Gastrocnemius medialis (tissue), 4 donors: ENCODE measurements at regions not wholly inside any gene's neighbourhood (a gene's known extent, or its start where the extent isn't known, plus 50 kb on each side); places are given as distances from the start of the nearest gene placed in this dataset.

Experiments
- ATAC-seq, 2 donors: fragments of 150-250 bp; one replicate each; pipeline ENCODE4 v1.9.1; 2016
- DNase-seq, 2 donors: peaks; one replicate each; pipeline ENCODE4 v3.0.0-alpha.2; 2019
- H3K27ac ChIP-seq, 4 donors: fragments of 200-600 bp; sonication (generic); 1 replicate in 1 of 4; 2 replicates in 3 of 4; pipeline ENCODE4 v1.5.1; 2016 to 2018; ENCODE audit warnings: mild to moderate bottlenecking in 2 of 4, moderate library complexity in 1 of 4
- H3K27me3 ChIP-seq, 3 donors: fragments of 200-600 bp; sonication (generic) in 2 of 3; 1 replicate in 1 of 3; 2 replicates in 2 of 3; pipeline versions ENCODE4 v1.5.1 to v1.6.0; 2016 to 2019; ENCODE audit warnings: mild to moderate bottlenecking in 1 of 3, moderate library complexity in 1 of 3
- H3K36me3 ChIP-seq, 2 donors: fragments of 200-600 bp; sonication (generic) in 1 of 2; one replicate each; pipeline ENCODE4 v1.5.1; 2017 to 2018
- H3K4me1 ChIP-seq, 2 donors: fragments of 200-600 bp; sonication (generic) in 1 of 2; one replicate each; pipeline ENCODE4 v1.5.1; 2016 to 2017; ENCODE audit warnings: mild to moderate bottlenecking in 2 of 2
- H3K4me3 ChIP-seq, 4 donors: fragments of 200-600 bp; sonication (generic) in 3 of 4; 1 replicate in 1 of 4; 2 replicates in 3 of 4; pipeline ENCODE4 v1.5.1; 2016 to 2019; ENCODE audit warnings: mild to moderate bottlenecking in 2 of 4
- H3K9me3 ChIP-seq, 3 donors: fragments of 200-600 bp; sonication (generic) in 2 of 3; 1 replicate in 1 of 3; 2 replicates in 2 of 3; pipeline ENCODE4 v1.5.1; 2016 to 2019
- POLR2A ChIP-seq, 2 donors: fragments of 450-650 bp; IDR thresholded peaks; one replicate each; pipeline ENCODE4 v1.6.1; 2017; ENCODE audit warnings: antibody characterized with exemption in 2 of 2, mild to moderate bottlenecking in 2 of 2, moderate library complexity in 2 of 2
- in situ Hi-C, 4 donors: fragments of 200-750 bp; cut with MboI; loops; one replicate each; pipeline versions ENCODE4 v1.15.0 to v1.8.0; 2017; ENCODE audit warnings: low sequenced_read_pairs in 4 of 4
- intact Hi-C: fragments of 100-400 bp; cut with DNase I; formaldehyde crosslinking; loops from one replicate; pipeline ENCODE4 v1.15.1; 2023; ENCODE audit warnings: low total_unique reads
- TF ChIP-seq, protein P1 (sequence below), 5 experiments: fragments of 450-650 bp in 3 of 5; fragments of 200-600 bp in 2 of 5; sonication (generic) in 2 of 5; IDR thresholded peaks in 4 of 5; conservative IDR thresholded peaks in 1 of 5; 1 replicate in 4 of 5; 2 replicates in 1 of 5; pipeline ENCODE4 v1.5.1; 2016 to 2019; ENCODE audit warnings: antibody characterized with exemption in 5 of 5, mild to moderate bottlenecking in 3 of 5, moderate library complexity in 3 of 5

DNA sequence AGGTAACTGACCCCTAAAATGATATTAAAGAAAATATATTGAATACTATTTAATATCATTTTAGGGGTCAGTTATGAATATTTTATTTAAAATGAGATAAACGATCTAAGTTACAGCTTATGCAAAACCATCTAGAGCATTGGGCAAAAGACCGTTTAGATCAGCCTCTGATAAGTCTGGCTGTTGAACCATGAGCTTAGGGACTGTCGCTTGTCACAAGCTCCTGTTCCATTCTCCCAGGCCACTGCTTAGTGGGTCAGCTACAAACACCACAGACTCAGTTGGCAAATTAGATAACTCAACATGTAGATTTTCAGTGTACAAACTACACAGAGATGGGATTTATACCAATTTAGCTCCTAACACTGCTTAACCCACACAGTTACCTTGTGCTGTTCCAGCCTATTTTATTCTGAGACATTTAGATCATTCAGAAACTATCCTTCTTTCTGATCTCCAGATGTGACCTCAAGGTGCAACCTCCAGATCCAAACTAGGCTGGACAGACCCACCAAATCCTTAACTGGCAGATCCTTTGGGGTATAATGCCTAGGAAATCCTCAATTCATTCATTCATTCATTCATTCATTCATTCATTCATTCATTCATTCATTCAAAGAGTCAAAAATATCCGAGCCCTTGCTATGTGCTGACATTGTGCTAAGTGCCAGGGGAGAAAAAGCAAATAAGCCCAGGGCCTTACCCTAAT is 82.8 kb downstream of the HRH4 start:
- in situ Hi-C loops = no loop called here
- Histone ChIP-seq H3K36me3 (no peaks in the 10 kb centered on the region), H3K27ac (no peak overlapping the region), H3K4me1 (no peaks in the 10 kb centered on the region), H3K27me3 (no peaks in the 10 kb centered on the region), H3K4me3 (no peak overlapping the region), H3K9me3 (no peaks in the 10 kb centered on the region)
- TF ChIP-seq, protein P1, sequence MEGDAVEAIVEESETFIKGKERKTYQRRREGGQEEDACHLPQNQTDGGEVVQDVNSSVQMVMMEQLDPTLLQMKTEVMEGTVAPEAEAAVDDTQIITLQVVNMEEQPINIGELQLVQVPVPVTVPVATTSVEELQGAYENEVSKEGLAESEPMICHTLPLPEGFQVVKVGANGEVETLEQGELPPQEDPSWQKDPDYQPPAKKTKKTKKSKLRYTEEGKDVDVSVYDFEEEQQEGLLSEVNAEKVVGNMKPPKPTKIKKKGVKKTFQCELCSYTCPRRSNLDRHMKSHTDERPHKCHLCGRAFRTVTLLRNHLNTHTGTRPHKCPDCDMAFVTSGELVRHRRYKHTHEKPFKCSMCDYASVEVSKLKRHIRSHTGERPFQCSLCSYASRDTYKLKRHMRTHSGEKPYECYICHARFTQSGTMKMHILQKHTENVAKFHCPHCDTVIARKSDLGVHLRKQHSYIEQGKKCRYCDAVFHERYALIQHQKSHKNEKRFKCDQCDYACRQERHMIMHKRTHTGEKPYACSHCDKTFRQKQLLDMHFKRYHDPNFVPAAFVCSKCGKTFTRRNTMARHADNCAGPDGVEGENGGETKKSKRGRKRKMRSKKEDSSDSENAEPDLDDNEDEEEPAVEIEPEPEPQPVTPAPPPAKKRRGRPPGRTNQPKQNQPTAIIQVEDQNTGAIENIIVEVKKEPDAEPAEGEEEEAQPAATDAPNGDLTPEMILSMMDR (IDR thresholded peaks at IDR 0.05 in 4 of 5, conservative IDR thresholded peaks at IDR 0.05 in 1 of 5) = no peak
- no peak for TF ChIP-seq POLR2A (IDR thresholded peaks at IDR 0.05)
- ATAC-seq (no peak), DNase-seq (no peak)
- intact Hi-C loops = loop anchor here (5.0 kb wide), 1 partner anchor 184 kb away; no protein-coding TSS in a partner anchor

DNA sequence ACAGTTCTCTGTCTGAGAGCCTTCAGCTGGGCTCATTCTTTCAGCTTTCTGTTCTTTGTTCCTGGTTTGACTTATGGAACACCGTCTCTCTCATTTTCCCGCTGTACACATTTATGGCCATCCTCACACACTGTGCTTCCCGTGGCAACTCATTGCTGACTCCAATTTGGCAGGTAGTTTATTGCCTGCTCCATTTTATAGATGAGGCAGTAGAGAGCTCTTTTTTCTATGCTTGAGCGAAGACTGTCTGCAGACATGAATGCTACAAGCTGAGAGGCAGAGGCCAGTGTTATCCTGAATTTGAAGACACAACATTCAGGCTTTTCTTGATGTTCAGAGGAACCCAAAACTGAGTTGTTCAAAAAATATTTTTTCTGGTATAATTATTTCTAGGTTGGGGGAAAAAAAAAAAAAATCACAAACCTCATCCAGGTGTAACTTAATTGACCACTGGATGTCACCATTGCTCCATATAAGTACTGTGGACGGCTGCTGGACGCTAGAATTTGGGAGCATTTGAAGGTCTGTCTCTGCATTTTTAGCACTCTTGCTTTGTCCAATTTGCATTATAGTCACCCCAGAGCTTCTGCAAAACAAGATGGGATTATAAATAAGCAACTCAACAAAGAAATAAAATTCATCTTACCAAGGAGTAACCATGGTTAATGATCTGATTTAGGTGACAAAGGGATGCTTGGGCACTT is 83.5 kb downstream of the HRH4 start:
- DNase-seq = no peak
- TF ChIP-seq, protein P1 (IDR thresholded peaks at IDR 0.05 in 4 of 5, conservative IDR thresholded peaks at IDR 0.05 in 1 of 5) = peak in 2 of 5 experiments; percentile 25 to 26
- no peak for TF ChIP-seq POLR2A (IDR thresholded peaks at IDR 0.05)

DNA sequence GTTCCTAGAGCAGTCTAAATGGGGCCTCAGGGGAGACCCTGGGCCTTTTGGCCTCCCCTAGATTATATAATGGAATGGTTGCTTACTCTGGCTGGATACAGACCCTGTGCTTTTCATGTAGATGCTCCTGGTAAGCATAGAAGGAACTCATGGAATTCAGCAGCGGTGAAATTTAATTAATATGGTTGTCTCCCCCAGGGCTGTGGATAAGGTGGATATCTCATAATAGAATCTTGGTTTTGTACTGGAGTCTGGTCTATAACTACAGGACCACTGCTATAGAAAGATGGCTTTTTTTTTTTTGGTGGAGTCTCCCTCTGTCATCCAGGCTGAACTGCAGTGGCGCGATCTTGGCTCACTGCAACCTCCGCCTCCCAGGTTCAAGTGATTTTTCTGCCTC is 84.5 kb downstream of the HRH4 start:
- intact Hi-C loops = loop anchor here (5.0 kb wide), 1 partner anchor 182 kb away; no protein-coding TSS in a partner anchor
- no peak for ATAC-seq
- H3K27me3 ChIP-seq = no peaks in the 10 kb centered on the region
- H3K4me1 ChIP-seq = no peaks in the 10 kb centered on the region
- TF ChIP-seq, protein P1 (IDR thresholded peaks at IDR 0.05 in 4 of 5, conservative IDR thresholded peaks at IDR 0.05 in 1 of 5) = no peak
- TF ChIP-seq POLR2A (IDR thresholded peaks at IDR 0.05) = no peak
- H3K36me3 ChIP-seq = no peaks in the 10 kb centered on the region
- H3K27ac ChIP-seq = no peak overlapping the region
- in situ Hi-C loops = no loop called here
- H3K9me3 ChIP-seq = no peaks in the 10 kb centered on the region
- DNase-seq = no peak
- no peak overlapping the region for H3K4me3 ChIP-seq

More for the DNA sequence above, 83.5 kb downstream of the HRH4 start:
- no peak overlapping the region for H3K4me3 ChIP-seq
- H3K27ac ChIP-seq = no peak overlapping the region
- H3K36me3 ChIP-seq = no peaks in the 10 kb centered on the region
- H3K9me3 ChIP-seq = no peaks in the 10 kb centered on the region
- H3K4me1 ChIP-seq = no peaks in the 10 kb centered on the region
- no peak for ATAC-seq
- H3K27me3 ChIP-seq = no peaks in the 10 kb centered on the region
- in situ Hi-C loops (no loop called here), intact Hi-C loops (loop anchor here (5.0 kb wide), 1 partner anchor 183 kb away; no protein-coding TSS in a partner anchor)

DNA sequence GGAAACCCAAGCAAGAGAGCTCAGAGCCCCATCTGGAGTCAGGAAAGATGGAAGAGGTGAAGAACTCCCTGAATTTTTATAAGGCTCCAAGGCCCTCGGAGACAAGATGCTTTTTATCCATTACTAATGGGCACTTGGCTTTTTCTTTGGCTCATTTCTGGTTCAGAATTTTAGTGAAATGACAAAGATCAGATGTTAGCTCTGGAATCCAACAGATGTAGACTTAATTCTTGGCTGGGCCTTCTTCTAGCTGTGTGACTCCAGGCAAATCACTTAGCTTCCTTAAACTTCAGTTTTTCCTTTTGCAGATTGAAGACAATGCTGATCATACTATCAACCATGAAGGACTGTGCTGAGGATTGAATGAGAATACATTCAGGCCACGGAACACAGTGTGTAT is 85.2 kb downstream of the HRH4 start:
- TF ChIP-seq, protein P1 (IDR thresholded peaks at IDR 0.05 in 4 of 5, conservative IDR thresholded peaks at IDR 0.05 in 1 of 5) = no peak
- no peak for TF ChIP-seq POLR2A (IDR thresholded peaks at IDR 0.05)
- no peaks in the 10 kb centered on the region for H3K27me3 ChIP-seq
- no peak for DNase-seq
- intact Hi-C loops (no loop called here), in situ Hi-C loops (no loop called here)
- H3K4me1 ChIP-seq = no peaks in the 10 kb centered on the region
- no peaks in the 10 kb centered on the region for H3K9me3 ChIP-seq
- no peak for ATAC-seq
- no peaks in the 10 kb centered on the region for H3K36me3 ChIP-seq
- H3K4me3 ChIP-seq = no peak overlapping the region
- no peak overlapping the region for H3K27ac ChIP-seq
